AG08395 (cell line): ENCODE measurements at regions not wholly inside any gene's neighbourhood (a gene's known extent, or its start where the extent isn't known, plus 50 kb on each side); places are given as distances from the start of the nearest gene placed in this dataset.
"Not testable (repeated sequence)": the region's sequence is repeated elsewhere in the genome, so short reads cannot be mapped to it uniquely, and the experiment has no call there.

Experiments
- DNase-seq: peaks from one replicate; pipeline ENCODE4 v3.0.0; 2012; ENCODE audit warnings: mixed read lengths, low spot score

GRCh38 chr2:71922499-71923142 lies 225.0 kb downstream of the CYP26B1 start:
- DNase-seq, result no peak

GRCh38 chr2:71922091-71922490 lies 225.6 kb downstream of the CYP26B1 start:
- no peak for DNase-seq

GRCh38 chr2:71920819-71921218 lies 226.8 kb downstream of the CYP26B1 start:
- not testable (repeated sequence) for DNase-seq

- no peak for DNase-seq
Measured at GRCh38 chr2:71919708-71920107, 228.0 kb downstream of the CYP26B1 start.

GRCh38 chr2:71910277-71910676 lies 237.4 kb downstream of the CYP26B1 start:
- DNase-seq, result no peak

- DNase-seq, result no peak
Measured at GRCh38 chr2:71908798-71909197, 238.9 kb downstream of the CYP26B1 start.

- DNase-seq, result peak; percentile 63
Measured at GRCh38 chr2:71907503-71907902, 240.2 kb downstream of the CYP26B1 start.

- peak; percentile 2 for DNase-seq
Measured at GRCh38 chr2:71906357-71906973, 241.2 kb downstream of the CYP26B1 start.

GRCh38 chr2:71905205-71905604 lies 242.5 kb downstream of the CYP26B1 start:
- DNase-seq, result peak; percentile 45

- DNase-seq, result no peak
Measured at GRCh38 chr2:71903841-71904240, 243.8 kb downstream of the CYP26B1 start.

GRCh38 chr2:71901466-71901865 lies 246.2 kb downstream of the CYP26B1 start:
- DNase-seq, result peak; percentile 34

- no peak for DNase-seq
Measured at GRCh38 chr2:71898851-71899681, 248.6 kb downstream of the CYP26B1 start.

GRCh38 chr2:71898375-71898774 lies 249.3 kb downstream of the CYP26B1 start:
- DNase-seq, result no peak

- no peak for DNase-seq
Measured at GRCh38 chr2:71897836-71898235, 249.8 kb downstream of the CYP26B1 start.

- no peak for DNase-seq
Measured at GRCh38 chr2:71897137-71897480, 250.6 kb downstream of the CYP26B1 start.

- DNase-seq, result no peak
Measured at GRCh38 chr2:71896385-71897136, 251.1 kb downstream of the CYP26B1 start.

- DNase-seq, result no peak
Measured at GRCh38 chr2:71895320-71896161, 252.1 kb downstream of the CYP26B1 start.

GRCh38 chr2:71894261-71894660 lies 253.4 kb downstream of the CYP26B1 start:
- no peak for DNase-seq

GRCh38 chr2:71893646-71894045 lies 254.0 kb downstream of the CYP26B1 start:
- no peak for DNase-seq

GRCh38 chr2:71892896-71893295 lies 254.8 kb downstream of the CYP26B1 start:
- no peak for DNase-seq

GRCh38 chr2:71892423-71892730 lies 255.3 kb downstream of the CYP26B1 start:
- no peak for DNase-seq
